Loucy (cell line): ENCODE measurements at regions not wholly inside any gene's neighbourhood (a gene's known extent, or its start where the extent isn't known, plus 50 kb on each side); places are given as distances from the start of the nearest gene placed in this dataset.

Experiments
- H2AFZ ChIP-seq: fragments of 200-600 bp; sonication (generic); 2 replicates; pipeline ENCODE4 v1.6.0; 2016; ENCODE audit warnings: antibody characterized with exemption, mild to moderate bottlenecking, low read length, moderate library complexity
- H3F3A ChIP-seq: fragments of 200-600 bp; 2 replicates; pipeline ENCODE4 v1.6.0; 2016; ENCODE audit warnings: antibody characterized with exemption, low read depth, mild to moderate bottlenecking
- H3K27me3 ChIP-seq: fragments of 200-600 bp; sonication (generic); 2 replicates; pipeline ENCODE4 v1.6.1; 2014; ENCODE audit warnings: low read length, mild to moderate bottlenecking; ENCODE audit not compliant: insufficient read depth, poor library complexity, severe bottlenecking
- H3K36me3 ChIP-seq: fragments of 200-600 bp; sonication (generic); 2 replicates; pipeline ENCODE4 v1.6.1; 2016; ENCODE audit warnings: low read length; ENCODE audit not compliant: insufficient read depth
- H3K4me1 ChIP-seq: fragments of 200-600 bp; sonication (generic); 2 replicates; pipeline ENCODE4 v1.5.1; 2014; ENCODE audit warnings: low read length, mild to moderate bottlenecking; ENCODE audit not compliant: insufficient read depth, poor library complexity, severe bottlenecking
- H3K4me2 ChIP-seq: fragments of 200-600 bp; sonication (generic); 2 replicates; pipeline ENCODE4 v1.6.0; 2014; ENCODE audit warnings: antibody characterized with exemption, low read length, low read depth, mild to moderate bottlenecking; ENCODE audit not compliant: poor library complexity, severe bottlenecking
- H3K4me3 ChIP-seq: fragments of 200-600 bp; sonication (generic); 2 replicates; pipeline ENCODE4 v1.5.1; 2014; ENCODE audit warnings: low read length, mild to moderate bottlenecking, mixed read lengths; ENCODE audit not compliant: poor library complexity, severe bottlenecking
- H3K79me2 ChIP-seq: fragments of 200-600 bp; sonication (generic); 2 replicates; pipeline ENCODE4 v1.6.1; 2014; ENCODE audit warnings: low read length; ENCODE audit not compliant: insufficient read depth
- H3K9ac ChIP-seq: fragments of 200-600 bp; sonication (generic); 2 replicates; pipeline ENCODE4 v1.6.0; 2014; ENCODE audit warnings: mild to moderate bottlenecking, low read depth, low read length, moderate library complexity; ENCODE audit not compliant: poor library complexity, severe bottlenecking
- H3K9me2 ChIP-seq: fragments of 200-600 bp; sonication (generic); replicated peaks from 2 replicates; pipeline ENCODE4 v1.6.1; 2016; ENCODE audit warnings: low read depth, low read length, mixed read lengths
- H3K9me3 ChIP-seq: fragments of 200-600 bp; sonication (generic); 2 replicates; pipeline ENCODE4 v1.6.1; 2014; ENCODE audit warnings: mild to moderate bottlenecking, antibody characterized with exemption, low read length, low read depth; ENCODE audit not compliant: insufficient read depth
- H4K20me1 ChIP-seq: fragments of 200-600 bp; sonication (generic); 2 replicates; pipeline ENCODE4 v1.6.0; 2014; ENCODE audit warnings: antibody characterized with exemption, low read length, mild to moderate bottlenecking; ENCODE audit not compliant: insufficient read depth, poor library complexity, severe bottlenecking
- CTCF ChIP-seq: fragments of 200-600 bp; sonication (generic); conservative IDR thresholded peaks from 2 replicates; pipeline ENCODE4 v1.5.1; 2014; ENCODE audit warnings: mild to moderate bottlenecking, antibody characterized with exemption, low read length
- EZH2phosphoT487 ChIP-seq: fragments of 200-600 bp; IDR thresholded peaks from 2 replicates; pipeline ENCODE4 v1.6.1; 2018; ENCODE audit warnings: antibody characterized with exemption, mild to moderate bottlenecking, moderate library complexity, borderline replicate concordance

GRCh38 chrX:99383786-99384185 lies 1026.3 kb downstream of the PCDH19 start:
- Histone ChIP-seq H4K20me1 (no peaks in the 10 kb centered on the region), H3K79me2 (no peaks in the 10 kb centered on the region), H3K4me2 (no peak overlapping the region), H3K4me3 (no peak overlapping the region), H3K9ac (no peak overlapping the region), H3K27me3 (no peaks in the 10 kb centered on the region), H3K9me2 (no peaks in the 10 kb centered on the region), H3K9me3 (no peaks in the 10 kb centered on the region), H2AFZ (no peak overlapping the region), H3F3A (no peaks in the 10 kb centered on the region), H3K4me1 (no peaks in the 10 kb centered on the region), H3K36me3 (no peaks in the 10 kb centered on the region)
- TF ChIP-seq CTCF (no peak), EZH2phosphoT487 (no peak)

- Histone ChIP-seq H3K36me3 (no peaks in the 10 kb centered on the region), H3K4me3 (no peak overlapping the region), H3K9me2 (no peaks in the 10 kb centered on the region), H3K27me3 (no peaks in the 10 kb centered on the region), H3K9ac (no peak overlapping the region), H3K4me1 (no peaks in the 10 kb centered on the region), H4K20me1 (no peaks in the 10 kb centered on the region), H3K9me3 (no peaks in the 10 kb centered on the region), H3K79me2 (no peaks in the 10 kb centered on the region), H3F3A (no peaks in the 10 kb centered on the region), H3K4me2 (no peak overlapping the region), H2AFZ (no peak overlapping the region)
- TF ChIP-seq EZH2phosphoT487 (no peak), CTCF (no peak)
These were observed 1038.0 kb downstream of the PCDH19 start for GRCh38 chrX:99371976-99372595.

- H3K36me3 ChIP-seq = no peaks in the 10 kb centered on the region
- no peaks in the 10 kb centered on the region for H4K20me1 ChIP-seq
- no peaks in the 10 kb centered on the region for H3K9me3 ChIP-seq
- no peak overlapping the region for H2AFZ ChIP-seq
- no peak overlapping the region for H3K4me2 ChIP-seq
- H3K9me2 ChIP-seq = no peaks in the 10 kb centered on the region
- no peaks in the 10 kb centered on the region for H3K4me1 ChIP-seq
- TF ChIP-seq CTCF = no peak
- TF ChIP-seq EZH2phosphoT487 = no peak
- no peak overlapping the region for H3K4me3 ChIP-seq
- no peak overlapping the region for H3K9ac ChIP-seq
- H3K79me2 ChIP-seq = no peaks in the 10 kb centered on the region
- H3F3A ChIP-seq = no peaks in the 10 kb centered on the region
- no peaks in the 10 kb centered on the region for H3K27me3 ChIP-seq
These were observed 1056.7 kb downstream of the PCDH19 start for GRCh38 chrX:99353412-99353811.
